HG03354 (cell line): ENCODE measurements at regions not wholly inside any gene's neighbourhood (a gene's known extent, or its start where the extent isn't known, plus 50 kb on each side); places are given as distances from the start of the nearest gene placed in this dataset.
"Not testable (repeated sequence)": the region's sequence is repeated elsewhere in the genome, so short reads cannot be mapped to it uniquely, and the experiment has no call there.

ENCODE experiments used
- ATAC-seq: cut with Tn5 transposase; IDR thresholded peaks from one replicate; pipeline ENCODE4 v1.9.1; 2021; ENCODE audit warnings: mild to moderate bottlenecking; ENCODE audit not compliant: unreplicated experiment, poor library complexity, severe bottlenecking

DNA sequence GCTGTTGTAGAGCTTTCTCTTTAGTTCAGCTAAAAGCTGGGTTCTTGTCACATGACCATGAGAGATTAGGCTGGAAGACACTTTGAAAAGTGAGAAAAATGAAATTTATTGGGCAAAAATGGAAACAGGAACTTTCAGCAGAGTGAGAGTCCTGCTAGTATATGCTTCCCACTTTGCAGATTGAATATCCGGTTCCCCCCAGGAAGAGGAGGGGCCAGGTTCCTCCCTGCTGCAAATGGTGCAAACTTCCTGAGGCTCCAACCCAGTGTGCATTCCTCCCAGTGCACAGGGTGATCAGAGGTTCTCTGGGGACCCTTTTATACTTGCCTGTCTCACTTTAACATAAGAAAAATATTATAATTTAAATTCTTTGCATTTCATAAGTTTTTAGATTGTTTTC is 119.9 kb upstream of the SPIN4 start:
- ATAC-seq = no peak

DNA sequence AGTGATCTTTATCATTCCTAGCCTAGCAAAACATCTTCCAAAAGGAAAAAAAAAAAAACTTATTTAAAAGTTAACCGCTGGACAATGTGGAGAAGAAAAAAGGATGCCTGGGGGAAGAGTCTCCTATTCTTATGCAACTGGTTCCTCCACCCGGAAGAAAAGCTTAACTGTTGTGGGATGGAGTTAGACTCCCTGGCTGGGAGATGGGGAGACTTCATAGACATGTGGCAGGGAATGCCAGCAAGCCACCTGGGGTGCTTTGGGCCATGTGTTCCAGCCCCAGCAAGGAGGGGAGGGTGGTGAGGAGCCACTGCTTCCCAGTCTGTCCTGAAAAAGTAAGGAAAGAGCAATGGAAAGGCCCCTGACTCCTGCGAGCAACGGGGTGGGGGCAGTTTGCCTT is 119.4 kb upstream of the SPIN4 start:
- no peak for ATAC-seq

DNA sequence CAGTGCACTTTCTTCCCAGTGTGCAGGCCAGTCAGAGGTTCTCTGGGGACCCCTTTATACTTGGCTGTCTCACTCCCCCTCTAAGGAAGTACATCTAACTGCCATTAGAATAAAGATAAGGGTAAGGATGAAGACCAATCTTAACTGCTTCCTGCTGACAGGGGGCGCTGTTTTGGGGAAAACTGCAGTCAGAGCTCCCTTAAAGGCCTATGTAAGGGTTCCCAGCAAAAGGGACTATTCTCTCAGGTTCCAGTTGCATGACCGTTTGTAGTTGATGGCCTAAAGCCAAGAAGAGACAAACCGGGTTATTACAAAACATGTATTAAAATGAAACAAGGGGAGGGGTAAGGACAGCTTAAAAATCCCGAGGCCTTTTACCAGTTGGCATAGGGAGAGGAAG is 115.6 kb upstream of the SPIN4 start:
- no peak for ATAC-seq

DNA sequence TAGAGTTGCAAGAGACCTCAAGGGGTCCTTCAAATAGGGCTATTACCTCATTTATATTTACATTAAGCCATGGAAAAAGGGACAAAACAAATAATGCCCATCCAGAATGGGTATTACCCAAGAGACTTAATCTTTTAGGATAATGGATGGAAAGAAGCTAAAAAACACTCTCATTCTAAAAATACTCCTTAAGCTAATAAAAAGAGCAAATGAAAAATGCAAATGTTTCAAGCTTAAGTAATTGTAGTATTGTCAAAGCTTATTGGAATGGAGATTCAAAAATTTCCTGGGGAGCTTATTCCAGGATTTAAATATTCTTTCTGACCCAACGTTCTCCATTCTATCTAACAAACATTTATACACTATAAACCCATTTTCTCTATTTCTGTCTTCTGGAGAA is 107.8 kb upstream of the SPIN4 start:
- no peak for ATAC-seq

DNA sequence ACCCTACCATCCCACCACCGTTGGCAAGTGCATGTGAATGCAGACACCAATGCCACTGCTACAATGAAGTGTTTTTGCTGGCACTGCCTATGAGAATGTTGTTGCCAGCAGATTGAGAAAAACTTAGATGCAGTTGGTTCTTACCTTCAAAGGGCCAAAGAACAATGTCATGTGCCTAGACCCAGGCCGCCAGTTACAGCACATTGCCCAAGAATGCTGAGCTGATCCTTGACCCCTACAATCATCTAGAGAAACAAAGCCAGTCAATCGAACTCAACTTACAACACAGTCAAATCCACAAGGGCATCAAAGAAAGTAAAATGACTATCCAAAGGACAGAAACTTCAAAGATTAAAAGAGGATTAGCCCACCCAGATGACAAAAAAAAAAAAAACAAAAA is 102.4 kb upstream of the SPIN4 start:
- ATAC-seq = no peak

DNA sequence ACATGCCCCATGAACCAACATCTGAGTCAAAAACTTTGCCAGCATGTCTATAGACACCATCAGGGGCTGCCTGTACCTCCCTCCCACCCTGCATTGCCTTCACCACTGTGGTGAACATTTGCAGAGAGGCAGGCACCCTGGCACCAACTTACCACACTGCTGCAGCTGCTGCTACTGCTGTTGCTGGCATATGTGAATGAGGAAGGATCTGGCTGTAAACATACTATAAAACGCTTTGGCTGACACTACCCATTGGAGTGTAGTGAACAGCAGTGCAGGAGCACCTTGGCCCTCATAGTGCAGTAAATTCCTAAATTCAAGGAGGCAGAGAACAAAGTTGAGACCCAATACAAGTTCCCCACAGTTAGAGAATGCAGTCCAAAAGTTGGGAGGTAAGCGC is 90.6 kb upstream of the SPIN4 start:
- no peak for ATAC-seq

DNA sequence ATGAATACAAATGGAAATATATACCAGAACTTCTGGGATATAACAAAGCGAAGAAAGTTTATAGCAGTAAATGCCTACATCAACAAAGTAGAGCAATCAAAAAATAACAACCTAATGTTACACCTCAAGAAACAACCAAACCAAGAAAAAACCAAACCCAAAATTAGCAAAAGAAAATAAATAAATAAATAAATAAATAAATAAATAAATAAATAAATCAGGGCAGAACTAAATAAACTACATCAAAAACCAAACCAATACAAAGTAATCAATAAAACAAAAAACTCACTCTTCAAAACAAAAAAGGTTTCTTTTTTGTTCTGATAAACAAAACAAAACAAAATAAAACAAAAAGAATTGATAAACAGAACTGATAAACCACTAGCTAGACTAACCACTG is 88.4 kb upstream of the SPIN4 start:
- no peak for ATAC-seq

DNA sequence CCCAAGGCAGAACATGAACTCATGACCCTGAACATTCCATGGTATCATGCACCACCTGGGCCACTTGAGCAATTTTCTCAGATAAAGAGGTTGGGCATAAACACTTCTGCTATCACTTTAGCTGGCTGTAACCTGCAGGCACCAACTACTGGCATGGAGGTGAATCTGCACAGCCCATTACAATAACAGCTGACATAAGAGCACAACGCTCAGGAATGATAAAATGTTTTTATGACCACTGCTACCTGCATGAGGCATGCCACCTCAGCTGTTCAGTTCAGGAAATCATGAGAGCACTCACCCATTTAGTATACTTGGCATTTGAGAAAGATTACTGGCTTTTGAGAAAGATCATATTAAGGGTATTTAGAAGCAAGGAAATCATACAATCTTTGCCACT is 85.7 kb upstream of the SPIN4 start:
- ATAC-seq = no peak

DNA sequence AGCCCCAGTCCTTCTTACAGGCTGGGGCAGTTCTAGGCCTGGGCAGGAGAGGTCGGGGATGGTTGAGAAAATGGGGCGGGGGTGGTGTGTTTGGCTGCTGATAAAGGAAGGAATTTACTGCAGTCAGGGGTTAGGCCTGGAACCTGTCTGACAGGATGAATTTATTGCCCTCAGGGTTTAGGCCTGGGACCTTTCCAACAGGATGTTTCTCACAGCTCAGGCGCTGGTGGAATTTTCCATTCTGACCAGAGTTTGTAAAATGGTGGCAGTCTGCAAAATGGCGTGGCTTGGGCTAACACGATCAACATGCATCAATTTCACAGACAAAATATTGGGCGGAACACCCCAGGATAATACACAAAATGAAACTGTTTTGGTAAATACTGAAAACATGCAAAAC is 83.5 kb upstream of the SPIN4 start:
- ATAC-seq = no peak

DNA sequence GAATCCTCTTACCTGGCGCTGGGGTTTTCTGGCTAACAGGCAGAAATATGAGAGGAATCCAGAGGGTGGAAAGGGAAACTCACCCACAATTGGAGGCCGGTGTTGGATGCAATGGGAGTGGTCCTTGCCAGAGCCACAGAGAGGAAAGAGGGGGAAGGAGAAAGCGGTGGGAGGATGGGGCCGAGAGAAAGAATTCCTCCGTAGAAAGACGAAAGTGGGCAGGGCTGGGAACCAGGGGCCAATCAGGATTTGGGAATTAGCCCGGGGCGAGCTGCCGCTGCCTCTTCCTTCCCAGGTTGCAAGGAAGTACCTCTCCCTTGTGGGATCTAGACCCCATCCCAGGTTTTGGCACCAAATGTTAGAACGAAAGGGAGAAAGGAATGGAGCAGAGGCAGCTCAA is 83.1 kb upstream of the SPIN4 start:
- ATAC-seq = no peak

DNA sequence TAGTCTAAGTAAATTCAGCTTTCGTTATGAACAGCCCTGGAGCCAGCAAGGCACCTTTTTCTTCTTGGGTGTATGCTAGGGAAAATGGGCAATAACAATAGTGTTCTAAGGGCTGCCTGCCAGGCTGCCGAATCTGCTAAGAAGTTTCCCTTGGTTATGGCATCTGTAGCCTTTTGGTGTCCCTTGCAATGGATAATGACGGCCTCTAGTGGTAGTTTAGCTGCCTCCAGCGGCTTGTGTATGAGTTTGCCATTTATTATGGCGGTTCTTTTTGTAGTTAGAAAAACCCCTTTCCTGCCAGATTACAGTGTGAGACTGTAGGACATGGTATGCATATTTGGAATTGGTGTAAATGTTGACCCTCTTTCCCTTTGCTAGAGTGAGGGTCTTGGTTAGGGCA is 78.9 kb upstream of the SPIN4 start:
- ATAC-seq = no peak

DNA sequence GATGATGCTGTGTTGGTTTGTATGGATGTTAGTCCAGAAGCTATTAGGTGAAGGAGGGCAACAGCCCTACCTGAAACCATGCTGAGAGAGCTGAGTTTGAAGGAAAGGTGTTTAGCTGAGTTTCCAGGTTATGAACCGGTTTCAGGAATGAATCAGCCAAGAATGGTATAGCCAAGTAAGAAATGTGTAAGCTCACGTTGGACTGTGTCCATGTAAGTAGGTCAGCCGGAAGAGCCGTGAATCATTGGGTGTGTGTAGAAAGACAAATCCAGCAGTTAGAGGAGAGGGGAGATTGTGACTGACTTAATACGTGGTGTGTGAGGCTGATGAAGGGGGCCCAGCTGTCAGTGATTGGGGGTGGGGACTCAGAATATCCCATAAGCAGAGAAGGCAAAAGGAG is 77.2 kb upstream of the SPIN4 start:
- no peak for ATAC-seq

DNA sequence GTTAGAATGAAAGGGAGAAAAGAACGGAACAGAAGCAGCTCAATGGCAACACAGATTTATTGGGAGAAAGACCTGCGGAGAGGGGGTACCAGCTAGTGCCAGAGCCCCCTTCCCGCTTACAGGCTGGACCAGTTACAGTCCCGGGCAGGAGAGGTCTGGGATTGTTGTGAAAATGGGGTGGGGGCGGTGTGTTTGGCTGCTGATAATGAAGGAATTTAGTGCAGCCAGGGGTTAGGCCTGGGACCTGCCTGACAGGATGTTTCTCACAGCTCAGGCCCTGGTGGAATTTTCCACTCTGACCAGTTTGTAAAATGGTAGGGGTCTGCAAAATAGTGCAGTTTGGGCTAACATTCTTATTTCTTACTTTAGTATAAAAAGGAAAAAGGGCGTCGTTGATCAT is 75.4 kb upstream of the SPIN4 start:
- no peak for ATAC-seq

DNA sequence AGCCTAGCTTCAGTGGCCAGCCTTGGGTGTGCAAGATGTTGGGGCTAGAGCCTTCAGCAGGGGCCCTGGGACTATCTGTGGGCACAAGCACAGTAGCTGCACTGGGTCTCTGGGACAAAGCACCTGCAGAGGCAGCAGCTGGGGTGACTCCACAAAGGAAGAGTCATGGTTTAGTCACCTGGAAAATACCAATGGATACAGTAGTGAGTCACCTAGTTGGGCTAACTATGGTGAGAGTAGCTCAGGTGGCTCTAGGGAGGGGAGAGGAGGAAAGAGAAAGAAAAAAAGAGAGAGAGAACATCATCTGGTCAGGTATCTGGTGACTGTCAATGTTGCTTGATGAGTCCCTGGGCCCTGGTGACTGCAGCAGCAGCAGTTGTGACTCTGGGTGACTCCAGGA is 72.9 kb upstream of the SPIN4 start:
- ATAC-seq = no peak

DNA sequence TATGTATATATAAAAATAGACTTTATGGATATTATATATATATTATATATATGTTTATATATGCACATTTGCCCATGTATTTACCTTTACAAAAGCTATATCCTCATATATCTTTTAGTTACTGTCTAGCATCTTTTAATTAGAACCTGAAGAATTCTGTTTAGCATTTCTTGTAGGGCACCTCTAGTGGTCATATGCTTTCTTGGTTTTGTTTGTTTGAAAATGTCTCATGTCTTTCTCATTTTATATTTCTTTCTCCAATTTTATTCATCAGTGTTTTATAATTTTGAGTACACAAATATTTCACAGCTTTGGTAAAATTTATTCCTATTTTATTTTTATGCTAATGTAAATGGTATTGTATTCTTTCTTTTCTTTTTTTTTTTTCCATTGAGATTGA is 70.3 kb upstream of the SPIN4 start:
- ATAC-seq = no peak

DNA sequence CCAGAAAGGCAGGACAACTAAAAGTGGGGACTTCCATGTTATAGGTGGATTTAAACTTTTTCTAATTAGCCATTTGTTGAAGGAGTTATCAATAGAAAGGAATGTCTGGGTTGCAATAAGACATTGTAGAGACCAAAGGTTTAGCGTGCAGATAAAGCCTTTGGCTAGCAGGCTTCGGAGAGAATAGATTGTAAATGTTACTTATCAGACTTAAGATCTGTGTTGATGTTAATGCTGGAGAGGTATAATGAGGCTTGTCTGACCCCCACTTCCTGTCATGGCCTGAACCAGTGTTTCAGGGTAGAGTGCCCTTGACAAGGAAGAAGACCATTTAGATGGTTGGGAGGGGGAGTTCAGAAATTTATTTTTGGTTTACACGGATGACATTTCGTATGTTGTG is 67.1 kb upstream of the SPIN4 start:
- ATAC-seq = no peak

DNA sequence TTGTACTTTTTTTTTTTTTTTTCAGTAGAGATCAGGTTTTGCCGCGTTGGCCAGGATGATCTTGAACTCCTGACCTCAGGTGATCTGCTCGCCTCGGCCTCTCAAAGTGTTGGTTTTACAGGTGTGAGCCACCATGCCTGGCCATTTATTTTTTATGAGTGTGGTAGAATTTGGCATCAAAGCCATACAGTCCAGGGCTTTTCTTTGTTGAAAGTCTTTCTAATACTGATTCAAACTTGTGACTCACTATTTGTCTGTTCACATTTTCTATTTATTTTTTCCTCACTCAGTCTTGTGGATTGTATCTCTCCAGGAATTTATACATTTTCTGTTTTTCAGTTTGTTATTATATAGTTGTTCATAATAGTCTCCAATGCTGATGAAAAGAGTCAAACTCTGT is 66.5 kb upstream of the SPIN4 start:
- ATAC-seq = no peak

DNA sequence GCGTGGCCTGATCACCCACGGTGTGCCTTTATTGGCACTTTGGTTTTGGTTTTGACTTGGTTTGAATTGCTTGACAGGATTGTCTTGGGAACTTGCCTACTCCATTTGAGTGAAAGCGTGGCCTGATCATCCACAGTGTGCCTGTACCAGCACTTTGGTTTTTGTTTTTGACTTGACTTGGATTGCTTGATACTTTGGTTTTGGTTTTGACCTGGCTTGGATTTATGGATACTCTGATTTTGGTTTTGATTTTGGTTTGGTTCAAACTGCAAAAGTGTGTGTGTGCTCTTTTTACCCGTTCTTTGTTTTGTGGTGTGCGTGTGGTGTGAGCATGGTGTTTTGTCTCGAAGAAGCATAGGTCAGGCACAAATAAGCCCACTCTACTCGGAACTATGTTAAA is 58.8 kb upstream of the SPIN4 start:
- ATAC-seq = not testable (repeated sequence)

DNA sequence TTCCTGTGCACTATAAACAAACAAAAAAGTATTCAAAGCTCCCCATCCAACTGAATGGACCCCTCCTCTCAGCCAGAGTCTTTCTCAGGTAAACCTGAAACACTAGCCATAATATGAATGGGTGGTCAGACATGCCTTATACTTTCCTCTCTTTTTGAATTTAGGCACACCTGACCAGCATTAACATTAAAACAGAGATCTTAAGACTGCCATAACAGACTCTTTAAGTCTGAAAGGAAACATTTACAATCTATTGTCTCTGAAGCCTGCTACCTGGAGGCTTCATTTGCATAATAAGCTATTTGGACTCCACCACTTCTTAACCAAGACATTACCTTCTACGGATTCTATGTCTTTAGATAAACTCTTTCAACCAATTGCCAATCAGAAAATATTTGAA is 56.9 kb upstream of the SPIN4 start:
- no peak for ATAC-seq

DNA sequence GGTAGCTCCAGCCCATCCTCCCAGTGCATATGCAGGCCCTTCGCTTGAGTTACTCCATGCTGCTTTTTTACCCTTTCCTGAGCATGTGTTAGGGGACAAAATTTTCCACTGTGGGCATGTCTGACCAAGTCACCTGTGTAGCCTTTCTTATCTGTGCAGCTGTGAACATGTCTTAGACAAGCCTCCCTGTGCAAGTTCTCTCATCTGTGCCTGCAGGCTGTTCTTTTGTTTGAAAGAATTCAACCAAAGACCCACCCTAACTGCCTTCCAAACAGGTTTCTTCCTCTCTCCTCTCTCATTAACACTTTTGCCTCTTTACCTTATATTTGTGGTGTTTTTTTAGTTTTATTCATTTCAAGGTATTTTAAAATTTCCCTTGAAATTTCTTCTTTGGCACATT is 53.2 kb upstream of the SPIN4 start:
- no peak for ATAC-seq

DNA sequence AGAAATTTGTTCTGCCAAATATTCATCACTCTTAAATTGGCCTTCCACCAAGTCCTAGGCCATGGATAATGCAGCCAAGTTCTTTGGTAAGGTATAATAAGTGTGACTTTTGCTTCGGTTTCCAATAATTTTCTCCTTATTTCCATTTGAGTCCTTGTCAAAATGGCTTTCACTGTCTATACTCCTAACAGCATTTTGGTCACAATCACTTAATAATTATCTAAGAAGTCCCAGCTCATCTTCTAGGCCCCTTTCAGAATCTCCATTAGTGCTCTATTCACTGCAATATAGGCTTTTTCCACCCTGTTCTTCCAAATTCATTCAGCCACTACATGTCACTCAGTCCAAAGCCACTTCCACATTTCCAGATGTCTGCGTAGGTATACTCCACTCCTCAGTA is 51.0 kb upstream of the SPIN4 start:
- no peak for ATAC-seq
